ENCODE measurements at regions not wholly inside any gene's neighbourhood (a gene's known extent, or its start where the extent isn't known, plus 50 kb on each side); places are given as distances from the start of the nearest gene placed in this dataset.

- no peak overlapping the region for H3K4me2 ChIP-seq (replicated peaks; ENCODE audit: extremely low read depth, low read length, poor library complexity, severe bottlenecking)
- no peaks in the 10 kb centered on the region for H3K79me2 ChIP-seq (ENCODE audit: insufficient read depth, low read length)
- H3K4me3 Mint-ChIP-seq, result no peak overlapping the region
- no peaks in the 10 kb centered on the region for H3K36me3 Mint-ChIP-seq
- DNase-seq, result no peak
- no peaks in the 10 kb centered on the region for H3K4me1 ChIP-seq (ENCODE audit: control insufficient read depth in 1 of 2, insufficient read depth in 2 of 2, low read length in 2 of 2)
- whole genome bisulfite sequencing (ENCODE audit: insufficient coverage), result 95% methylated on average over 5 of the region's 7 CpGs
- H3K27ac ChIP-seq (ENCODE audit: low read depth in 1 of 2, low read length in 2 of 2), result no peak overlapping the region
- no peak overlapping the region for H3K9ac ChIP-seq (ENCODE audit: insufficient read depth, low read length, poor library complexity, severe bottlenecking)
- H4K20me1 ChIP-seq (ENCODE audit: insufficient read depth, low read length), result no peaks in the 10 kb centered on the region
- H3K36me3 ChIP-seq (replicated peaks in 1 of 2; ENCODE audit: control insufficient read depth in 1 of 2, insufficient read depth in 2 of 2, low read length in 2 of 2), result no peaks in the 10 kb centered on the region
- H3K27me3 ChIP-seq (ENCODE audit: control insufficient read depth in 2 of 2, insufficient read depth in 2 of 2, low read length in 2 of 2), result no peaks in the 10 kb centered on the region
- no peak overlapping the region for H2AFZ ChIP-seq (ENCODE audit: insufficient read depth, low read depth, low read length, poor library complexity, severe bottlenecking)
- no peak overlapping the region for H3K4me3 ChIP-seq (replicated peaks in 1 of 3; ENCODE audit: low read depth in 2 of 3, low read length in 3 of 3)
- no peak for TF ChIP-seq CTCF (IDR thresholded peaks at IDR 0.05)
- H3K27me3 Mint-ChIP-seq (ENCODE audit: low read depth in 3 of 3), result no peaks in the 10 kb centered on the region
- H3K9me3 Mint-ChIP-seq, result peaks cover 0 to 3% (median 0%) of the 10 kb centered on the region in 7 donors
- H3K9me3 ChIP-seq (replicated peaks in 1 of 2; ENCODE audit: control insufficient read depth in 1 of 2, insufficient read depth in 1 of 2, low read length in 2 of 2), result no peaks in the 10 kb centered on the region
- H3K4me1 Mint-ChIP-seq, result no peaks in the 10 kb centered on the region
- H3K27ac Mint-ChIP-seq, result no peak overlapping the region
- intact Hi-C loops (cut with micrococcal nuclease), result no loop called here
Observed at GRCh38 chr5:167264348-167264747, 1027.1 kb upstream of the WWC1 start.

GRCh38 chr5:167268337-167268736, 1023.1 kb upstream of the WWC1 start:
- Mint-ChIP-seq H3K9me3 (peaks cover 0 to 5% (median 0%) of the 10 kb centered on the region in 7 donors), H3K36me3 (no peaks in the 10 kb centered on the region), H3K27ac (no peak overlapping the region), H3K4me1 (no peaks in the 10 kb centered on the region), H3K4me3 (no peak overlapping the region), H3K27me3 (ENCODE audit: low read depth in 3 of 3) (peaks cover 0 to 2% (median 0%) of the 10 kb centered on the region in 3 donors)
- H2AFZ ChIP-seq (ENCODE audit: insufficient read depth, low read depth, low read length, poor library complexity, severe bottlenecking), result no peak overlapping the region
- H3K4me3 ChIP-seq (replicated peaks in 1 of 3; ENCODE audit: low read depth in 2 of 3, low read length in 3 of 3), result no peak overlapping the region
- intact Hi-C loops (cut with micrococcal nuclease), result no loop called here
- no peak overlapping the region for H3K27ac ChIP-seq (ENCODE audit: low read depth in 1 of 2, low read length in 2 of 2)
- no peak overlapping the region for H3K4me2 ChIP-seq (replicated peaks; ENCODE audit: extremely low read depth, low read length, poor library complexity, severe bottlenecking)
- H3K27me3 ChIP-seq (ENCODE audit: control insufficient read depth in 2 of 2, insufficient read depth in 2 of 2, low read length in 2 of 2), result no peaks in the 10 kb centered on the region
- H3K9ac ChIP-seq (ENCODE audit: insufficient read depth, low read length, poor library complexity, severe bottlenecking), result no peak overlapping the region
- no peaks in the 10 kb centered on the region for H3K9me3 ChIP-seq (replicated peaks in 1 of 2; ENCODE audit: control insufficient read depth in 1 of 2, insufficient read depth in 1 of 2, low read length in 2 of 2)
- DNase-seq, result no peak
- H3K4me1 ChIP-seq (ENCODE audit: control insufficient read depth in 1 of 2, insufficient read depth in 2 of 2, low read length in 2 of 2), result no peaks in the 10 kb centered on the region
- H4K20me1 ChIP-seq (ENCODE audit: insufficient read depth, low read length), result no peaks in the 10 kb centered on the region
- no peak for TF ChIP-seq CTCF (IDR thresholded peaks at IDR 0.05)
- H3K79me2 ChIP-seq (ENCODE audit: insufficient read depth, low read length), result no peaks in the 10 kb centered on the region
- H3K36me3 ChIP-seq (replicated peaks in 1 of 2; ENCODE audit: control insufficient read depth in 1 of 2, insufficient read depth in 2 of 2, low read length in 2 of 2), result no peaks in the 10 kb centered on the region

Data from CD14-positive monocyte (primary cell).